ENCODE measurements at regions not wholly inside any gene's neighbourhood (a gene's known extent, or its start where the extent isn't known, plus 50 kb on each side); places are given as distances from the start of the nearest gene placed in this dataset.
"Not testable (repeated sequence)": the region's sequence is repeated elsewhere in the genome, so short reads cannot be mapped to it uniquely, and the experiment has no call there.

DNA sequence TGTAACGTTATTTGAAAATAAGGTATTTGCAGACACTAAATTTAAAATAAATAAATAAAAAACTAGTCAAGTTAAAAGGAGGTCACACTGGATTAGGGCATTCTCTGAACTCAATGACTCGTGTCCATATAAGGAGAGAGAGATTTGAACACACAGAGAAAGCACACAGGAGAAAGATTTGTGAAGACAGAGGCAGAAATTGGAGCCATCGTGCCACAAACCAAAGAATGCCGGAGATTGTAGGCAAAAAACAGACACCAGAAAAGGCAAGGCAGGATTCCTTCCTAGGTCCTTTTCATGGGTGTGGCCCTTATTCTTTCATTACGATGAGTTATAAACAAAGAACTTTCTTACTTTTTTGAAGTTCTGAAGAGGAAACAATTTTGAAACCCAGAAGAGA is 981.5 kb downstream of the DCDC2C start:
- in situ Hi-C loops (cut with HindIII; ENCODE audit: low pct_ligation_motif_present, low pct_unique_long_range_greater_than_20kb, low sequenced_read_pairs): no loop called here
- DNase-seq: no peak

DNA sequence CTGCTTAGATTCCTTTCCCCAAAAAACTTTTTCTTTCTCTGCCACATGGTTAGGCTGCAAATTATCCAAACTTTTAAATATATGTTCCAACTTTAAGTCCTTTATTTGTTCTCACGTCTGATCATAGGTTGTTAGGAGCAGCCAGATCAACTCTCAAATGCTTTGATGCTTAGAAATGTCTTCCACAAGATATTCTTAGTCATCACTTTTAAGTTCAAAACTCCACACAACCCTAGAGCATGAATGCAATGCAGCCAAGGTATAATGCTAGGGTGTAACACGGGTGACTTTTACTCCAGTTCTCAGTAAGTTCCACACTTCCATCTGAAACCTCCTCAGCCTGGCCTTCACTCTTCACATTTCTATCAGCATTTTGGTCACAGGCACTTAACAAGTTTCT is 987.5 kb downstream of the DCDC2C start:
- no peak for DNase-seq

GRCh38 chr2:4693266-4693665 is 989.9 kb downstream of the DCDC2C start:
- in situ Hi-C loops (cut with HindIII; ENCODE audit: low pct_ligation_motif_present, low pct_unique_long_range_greater_than_20kb, low sequenced_read_pairs): no loop called here
- no peak for DNase-seq

More for the DNA sequence above, 987.5 kb downstream of the DCDC2C start:
- in situ Hi-C loops (cut with HindIII; ENCODE audit: low pct_ligation_motif_present, low pct_unique_long_range_greater_than_20kb, low sequenced_read_pairs): no loop called here

DNA sequence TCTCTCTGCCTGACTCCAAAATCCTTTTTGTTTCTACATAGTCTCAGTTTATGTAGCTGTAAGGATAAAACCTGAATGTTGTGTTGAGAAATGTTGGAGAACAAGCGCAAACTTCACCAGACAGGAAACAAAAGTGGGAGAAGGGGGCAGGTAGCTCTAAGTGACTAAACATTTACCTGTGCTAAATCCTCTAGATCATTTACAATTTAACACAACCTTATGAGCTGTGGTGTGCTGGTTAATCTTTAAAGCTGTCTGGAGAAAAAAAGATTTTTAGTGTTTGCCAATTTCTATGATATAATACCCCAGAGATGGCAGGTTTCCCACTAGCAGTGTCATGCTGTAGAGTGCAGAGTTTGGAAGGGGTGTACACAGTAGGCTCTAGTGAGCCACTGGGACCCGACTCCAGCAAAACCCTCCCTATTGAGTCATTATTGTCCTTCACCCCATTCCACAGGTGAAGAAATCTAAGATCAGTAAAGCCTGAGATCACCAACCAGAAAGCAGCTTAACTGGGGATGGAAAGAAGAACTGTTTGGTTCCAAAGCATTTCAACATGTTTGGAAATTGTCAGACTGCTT is 992.0 kb downstream of the DCDC2C start:
- in situ Hi-C loops (cut with HindIII; ENCODE audit: low pct_ligation_motif_present, low pct_unique_long_range_greater_than_20kb, low sequenced_read_pairs): no loop called here
- no peak for DNase-seq

- in situ Hi-C loops (cut with HindIII; ENCODE audit: low pct_ligation_motif_present, low pct_unique_long_range_greater_than_20kb, low sequenced_read_pairs): no loop called here
- DNase-seq: no peak
These were observed 977.1 kb upstream of the SOX11 start for GRCh38 chr2:4715065-4715464.

DNA sequence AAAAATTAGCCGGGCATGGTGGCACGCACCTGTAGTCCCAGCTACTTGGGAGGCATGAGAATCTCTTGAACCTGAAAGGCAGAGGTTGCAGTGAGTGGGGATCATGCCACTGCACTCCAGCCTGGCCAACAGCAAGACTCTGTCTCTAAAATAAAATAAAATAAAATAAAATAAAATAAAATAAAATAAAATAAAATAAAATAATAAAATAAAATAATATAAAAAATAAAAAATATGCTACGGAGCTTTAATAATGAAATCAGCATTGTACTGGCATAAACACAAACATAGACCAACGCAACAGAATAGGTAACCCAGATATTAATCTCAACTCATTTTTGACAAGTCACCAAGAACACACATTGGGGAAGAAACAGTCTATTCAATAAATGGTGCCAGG is 973.4 kb upstream of the SOX11 start:
- in situ Hi-C loops (cut with HindIII; ENCODE audit: low pct_ligation_motif_present, low pct_unique_long_range_greater_than_20kb, low sequenced_read_pairs): no loop called here
- no peak for DNase-seq

- DNase-seq: no peak
- in situ Hi-C loops (cut with HindIII; ENCODE audit: low pct_ligation_motif_present, low pct_unique_long_range_greater_than_20kb, low sequenced_read_pairs): no loop called here
These were observed 966.6 kb upstream of the SOX11 start for GRCh38 chr2:4725618-4726017.

- in situ Hi-C loops (cut with HindIII; ENCODE audit: low pct_ligation_motif_present, low pct_unique_long_range_greater_than_20kb, low sequenced_read_pairs): no loop called here
- DNase-seq: no peak
These were observed 959.6 kb upstream of the SOX11 start for GRCh38 chr2:4732560-4732959.

- DNase-seq: no peak
- in situ Hi-C loops (cut with HindIII; ENCODE audit: low pct_ligation_motif_present, low pct_unique_long_range_greater_than_20kb, low sequenced_read_pairs): no loop called here
These were observed 946.9 kb upstream of the SOX11 start for GRCh38 chr2:4745056-4745991.

- in situ Hi-C loops (cut with HindIII; ENCODE audit: low pct_ligation_motif_present, low pct_unique_long_range_greater_than_20kb, low sequenced_read_pairs): no loop called here
- DNase-seq: no peak
These were observed 938.5 kb upstream of the SOX11 start for GRCh38 chr2:4753721-4754120.

DNA sequence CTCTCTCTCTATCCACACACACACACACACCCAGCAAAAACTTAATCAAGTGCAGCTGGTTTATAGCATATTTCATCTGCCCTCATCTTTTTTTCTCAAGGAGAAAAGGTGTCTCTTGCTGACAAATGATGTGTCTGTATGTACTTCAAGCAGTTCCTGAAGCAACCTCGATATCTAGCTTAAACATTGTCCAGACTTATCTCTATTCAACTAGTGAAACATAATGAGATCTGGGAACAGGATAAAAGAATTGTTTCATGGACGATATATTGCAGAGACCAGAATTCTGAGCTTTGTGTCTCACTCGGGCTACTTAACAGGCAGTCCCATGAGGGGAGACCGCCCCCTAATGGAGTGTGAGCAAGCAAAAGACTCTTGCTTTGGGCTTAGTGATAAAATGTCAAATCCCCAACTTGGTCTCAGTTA is 929.2 kb upstream of the SOX11 start:
- in situ Hi-C loops (cut with HindIII; ENCODE audit: low pct_ligation_motif_present, low pct_unique_long_range_greater_than_20kb, low sequenced_read_pairs): no loop called here
- DNase-seq: peak; percentile 28

- in situ Hi-C loops (cut with HindIII; ENCODE audit: low pct_ligation_motif_present, low pct_unique_long_range_greater_than_20kb, low sequenced_read_pairs): no loop called here
- no peak for DNase-seq
These were observed 926.2 kb upstream of the SOX11 start for GRCh38 chr2:4765787-4766530.

- DNase-seq: no peak
- in situ Hi-C loops (cut with HindIII; ENCODE audit: low pct_ligation_motif_present, low pct_unique_long_range_greater_than_20kb, low sequenced_read_pairs): no loop called here
These were observed 916.5 kb upstream of the SOX11 start for GRCh38 chr2:4775668-4776067.

GRCh38 chr2:4780679-4781078 is 911.5 kb upstream of the SOX11 start:
- in situ Hi-C loops (cut with HindIII; ENCODE audit: low pct_ligation_motif_present, low pct_unique_long_range_greater_than_20kb, low sequenced_read_pairs): no loop called here
- DNase-seq: no peak

DNA sequence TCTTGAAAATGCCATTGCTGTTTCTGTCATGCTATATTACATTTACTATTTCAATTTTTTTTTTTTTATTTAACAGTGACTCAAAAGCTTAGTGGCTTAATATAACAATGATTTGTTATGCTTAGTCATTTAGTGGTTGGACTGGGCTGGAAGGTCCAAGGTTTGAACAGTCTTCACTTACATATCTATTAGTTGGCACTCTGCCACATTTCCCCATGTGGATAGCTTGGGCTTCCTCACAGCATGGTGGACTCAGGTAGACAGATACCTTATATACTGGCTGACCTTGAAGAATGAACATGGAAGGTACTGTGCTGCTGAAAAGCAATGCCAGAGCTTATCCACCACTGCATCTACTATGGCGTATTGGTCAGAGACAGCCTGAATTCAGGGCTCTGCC is 909.5 kb upstream of the SOX11 start:
- DNase-seq: no peak
- in situ Hi-C loops (cut with HindIII; ENCODE audit: low pct_ligation_motif_present, low pct_unique_long_range_greater_than_20kb, low sequenced_read_pairs): no loop called here

DNA sequence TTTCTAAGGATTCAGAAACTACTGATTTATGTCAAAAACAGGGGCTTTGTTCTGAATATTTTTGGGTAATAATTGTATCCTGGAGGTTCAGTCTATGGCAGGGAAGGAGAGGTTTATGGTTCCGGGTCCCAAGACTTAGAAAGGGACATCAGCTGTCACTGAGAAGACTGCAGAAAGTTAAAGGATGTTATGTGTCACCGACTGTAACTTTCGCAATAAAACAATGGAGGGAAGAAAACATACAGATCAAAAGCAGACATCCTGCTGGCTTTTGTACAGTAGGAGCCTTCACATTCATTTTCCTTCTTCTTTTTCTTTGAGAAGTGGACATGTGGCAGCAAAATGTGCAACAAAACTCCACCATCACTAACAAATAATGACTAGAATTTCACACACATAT is 900.7 kb upstream of the SOX11 start:
- DNase-seq: no peak
- in situ Hi-C loops (cut with HindIII; ENCODE audit: low pct_ligation_motif_present, low pct_unique_long_range_greater_than_20kb, low sequenced_read_pairs): no loop called here

DNA sequence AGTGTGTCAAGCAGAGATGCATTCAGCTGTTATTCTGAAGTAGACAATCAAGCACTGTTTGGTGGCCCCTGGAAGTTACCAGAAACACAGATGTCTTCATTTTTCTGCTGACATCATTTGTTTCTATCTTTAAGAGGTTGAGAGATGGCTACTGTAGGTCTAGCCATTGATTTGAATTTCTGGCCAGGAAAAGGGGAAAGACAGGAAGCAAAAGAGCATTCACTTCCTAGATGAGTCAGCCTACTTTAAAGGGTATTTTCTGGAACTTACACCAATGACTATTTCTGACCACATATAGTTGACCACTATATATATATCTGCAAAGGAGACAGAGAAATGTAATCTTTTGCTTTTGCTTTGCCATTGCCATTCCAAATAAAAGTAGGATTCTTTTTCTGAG is 900.1 kb upstream of the SOX11 start:
- DNase-seq: no peak
- in situ Hi-C loops (cut with HindIII; ENCODE audit: low pct_ligation_motif_present, low pct_unique_long_range_greater_than_20kb, low sequenced_read_pairs): no loop called here

DNA sequence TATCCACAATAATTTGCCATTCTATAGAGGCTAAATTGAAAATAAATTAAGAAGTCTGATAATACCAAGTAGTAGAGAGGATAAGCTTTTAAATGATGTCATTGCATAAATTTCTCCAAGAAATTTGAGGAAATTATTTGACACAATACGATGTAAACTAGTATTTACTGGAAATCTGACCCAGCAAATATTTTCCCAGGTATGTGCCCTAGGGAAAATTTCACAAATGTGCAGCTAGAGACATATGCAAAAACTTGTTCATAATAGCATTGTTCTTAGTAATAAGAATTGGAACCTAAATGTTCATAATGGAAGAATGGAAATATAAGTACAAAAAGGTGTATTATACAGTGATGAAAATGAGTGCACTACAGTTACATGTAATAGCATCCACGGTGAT is 888.8 kb upstream of the SOX11 start:
- in situ Hi-C loops (cut with HindIII; ENCODE audit: low pct_ligation_motif_present, low pct_unique_long_range_greater_than_20kb, low sequenced_read_pairs): no loop called here
- no peak for DNase-seq

DNA sequence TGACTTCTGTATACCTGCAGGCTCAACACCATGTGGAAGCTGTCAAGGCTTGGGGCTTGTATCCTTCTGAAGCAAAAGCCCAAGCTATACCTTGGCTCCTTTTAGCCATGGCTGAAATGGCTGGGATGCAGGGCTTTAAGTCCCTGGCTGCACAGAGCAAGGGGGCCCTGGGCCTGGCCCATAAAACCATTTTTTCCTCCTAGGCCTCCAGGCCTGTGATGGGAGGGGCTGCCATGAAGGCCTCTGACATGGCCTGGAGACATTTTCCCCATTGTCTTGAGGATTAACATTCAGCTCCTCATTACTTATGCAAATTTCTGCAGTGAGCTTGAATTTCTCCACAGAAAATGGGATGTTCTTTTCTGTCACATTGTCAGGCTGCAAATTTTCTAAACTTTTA is 878.0 kb upstream of the SOX11 start:
- DNase-seq; in situ Hi-C loops (cut with HindIII; ENCODE audit: low pct_ligation_motif_present, low pct_unique_long_range_greater_than_20kb, low sequenced_read_pairs): not testable (repeated sequence)

Measured in ACHN (cell line).